Endodermal cell (in vitro differentiated cells): ENCODE measurements at regions not wholly inside any gene's neighbourhood (a gene's known extent, or its start where the extent isn't known, plus 50 kb on each side); places are given as distances from the start of the nearest gene placed in this dataset.

Experiments used
- DNase-seq: peaks from one replicate; pipeline ENCODE4 v3.0.0-alpha.2; 2017
- H3K27ac ChIP-seq: 2 replicates; pipeline ENCODE4 v1.5.1; 2013; ENCODE audit warnings: mild to moderate bottlenecking, low read depth, low read length, moderate library complexity
- H3K27me3 ChIP-seq: 2 replicates; pipeline ENCODE4 v1.6.1; 2013; ENCODE audit warnings: mild to moderate bottlenecking, low read length, moderate library complexity; ENCODE audit not compliant: insufficient read depth, control insufficient read depth, poor library complexity, severe bottlenecking
- H3K36me3 ChIP-seq: 2 replicates; pipeline ENCODE4 v1.7.0; 2013; ENCODE audit warnings: mild to moderate bottlenecking, low read length, moderate library complexity; ENCODE audit not compliant: control insufficient read depth, insufficient read depth
- H3K4me1 ChIP-seq: one replicate; pipeline ENCODE4 v1.7.0; 2013; ENCODE audit warnings: low read length; ENCODE audit not compliant: control insufficient read depth, insufficient read depth
- H3K4me3 ChIP-seq: 2 replicates; pipeline ENCODE4 v1.5.1; 2013; ENCODE audit warnings: mild to moderate bottlenecking, low read length, moderate library complexity
- H3K9ac ChIP-seq: 2 replicates; pipeline ENCODE4 v1.6.1; 2013; ENCODE audit warnings: mild to moderate bottlenecking, low read length, moderate library complexity; ENCODE audit not compliant: poor library complexity, severe bottlenecking; ENCODE audit errors: extremely low read depth
- H3K9me3 ChIP-seq: 2 replicates; pipeline ENCODE4 v1.6.1; 2013; ENCODE audit warnings: mild to moderate bottlenecking, low read length, moderate library complexity; ENCODE audit not compliant: control insufficient read depth
- H3K27ac Mint-ChIP-seq: 2 replicates; pipeline ENCODE4 v1.8.0; 2020; ENCODE audit warnings: mixed read lengths
- H3K27me3 Mint-ChIP-seq: 2 replicates; pipeline ENCODE4 v1.8.0; 2021; ENCODE audit warnings: mild to moderate bottlenecking, mixed read lengths; ENCODE audit not compliant: insufficient read depth
- H3K36me3 Mint-ChIP-seq: 2 replicates; pipeline ENCODE4 v1.8.0; 2020; ENCODE audit warnings: low read depth, mixed read lengths
- H3K4me1 Mint-ChIP-seq: 2 replicates; pipeline ENCODE4 v1.8.0; 2020; ENCODE audit warnings: mixed read lengths
- H3K4me3 Mint-ChIP-seq: 2 replicates; pipeline ENCODE4 v1.8.0; 2020; ENCODE audit warnings: mild to moderate bottlenecking, moderate library complexity, mixed read lengths
- H3K9me3 Mint-ChIP-seq: 2 replicates; pipeline ENCODE4 v1.8.0; 2020; ENCODE audit warnings: mild to moderate bottlenecking, mixed read lengths
- CTCF ChIP-seq: fragments of 200-600 bp; sonication (generic); conservative IDR thresholded peaks from 2 replicates; pipeline ENCODE4 v1.5.0; 2021; ENCODE audit warnings: antibody characterized with exemption, mild to moderate bottlenecking
- WGBS, 2 experiments: methylation state at CpG; one replicate each; pipeline versions ENCODE4 v1.1.5 to v1.1.7; 2013; ENCODE audit warnings: missing lambda C conversion rate in 2 of 2, mixed read lengths in 1 of 2; ENCODE audit not compliant: insufficient coverage in 1 of 2, insufficient read length in 1 of 2; 5-methylcytosine and 5-hydroxymethylcytosine counted together

DNA sequence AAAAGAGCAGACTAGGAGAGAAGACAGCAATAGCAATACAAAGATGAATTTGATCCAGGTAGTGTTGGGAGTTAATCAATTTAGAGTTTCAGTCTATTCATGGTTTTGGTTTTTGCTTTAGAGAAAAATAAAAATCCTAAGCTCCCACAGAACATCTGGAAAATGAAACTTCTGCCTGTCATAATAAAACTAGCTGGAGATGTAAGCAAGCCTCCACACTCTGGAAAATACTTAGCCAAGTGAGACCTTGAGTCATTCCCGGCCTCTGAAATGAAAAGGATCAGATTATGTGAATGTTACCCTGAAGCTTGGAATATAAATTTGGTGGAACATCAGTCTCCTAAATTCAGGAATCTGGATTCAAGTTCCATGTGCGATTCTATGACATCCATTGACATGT, 485.6 kb upstream of the SPRED2 start:
- no peak overlapping the region for H3K9ac ChIP-seq
- H3K36me3 ChIP-seq = no peaks in the 10 kb centered on the region
- H3K9me3 Mint-ChIP-seq = no peaks in the 10 kb centered on the region
- no peak overlapping the region for H3K27ac Mint-ChIP-seq
- peaks cover 3% of the 10 kb centered on the region for H3K4me1 ChIP-seq
- H3K4me3 ChIP-seq = no peak overlapping the region
- H3K4me1 Mint-ChIP-seq = peaks cover 9% of the 10 kb centered on the region
- no peaks in the 10 kb centered on the region for H3K27me3 ChIP-seq
- H3K36me3 Mint-ChIP-seq = no peaks in the 10 kb centered on the region
- H3K9me3 ChIP-seq = no peaks in the 10 kb centered on the region
- H3K27ac ChIP-seq = no peak overlapping the region
- no peak for DNase-seq
- no peak for TF ChIP-seq CTCF
- H3K4me3 Mint-ChIP-seq = no peak overlapping the region
- H3K27me3 Mint-ChIP-seq = peaks cover 13% of the 10 kb centered on the region
- 78 to 92% methylated on average over 1 to 2 of the region's 2 CpGs for WGBS, 2 experiments

- peaks cover 9% of the 10 kb centered on the region for H3K4me1 Mint-ChIP-seq
- no peak overlapping the region for H3K4me3 Mint-ChIP-seq
- no peak overlapping the region for H3K27ac ChIP-seq
- H3K4me3 ChIP-seq = no peak overlapping the region
- H3K36me3 Mint-ChIP-seq = no peaks in the 10 kb centered on the region
- TF ChIP-seq CTCF = no peak
- H3K27me3 Mint-ChIP-seq = peaks cover 9% of the 10 kb centered on the region
- no peak for DNase-seq
- 96% methylated on average over 2 of the region's 2 CpGs; no CpG with 5 or more reads in 1 of the 2 experiments for WGBS, 2 experiments
- H3K27ac Mint-ChIP-seq = no peak overlapping the region
- no peaks in the 10 kb centered on the region for H3K9me3 ChIP-seq
- no peak overlapping the region for H3K9ac ChIP-seq
- no peaks in the 10 kb centered on the region for H3K9me3 Mint-ChIP-seq
- no peaks in the 10 kb centered on the region for H3K36me3 ChIP-seq
- H3K27me3 ChIP-seq = no peaks in the 10 kb centered on the region
- no peaks in the 10 kb centered on the region for H3K4me1 ChIP-seq
Observed at GRCh38 chr2:65916785-65917295, 484.4 kb upstream of the SPRED2 start.

DNA sequence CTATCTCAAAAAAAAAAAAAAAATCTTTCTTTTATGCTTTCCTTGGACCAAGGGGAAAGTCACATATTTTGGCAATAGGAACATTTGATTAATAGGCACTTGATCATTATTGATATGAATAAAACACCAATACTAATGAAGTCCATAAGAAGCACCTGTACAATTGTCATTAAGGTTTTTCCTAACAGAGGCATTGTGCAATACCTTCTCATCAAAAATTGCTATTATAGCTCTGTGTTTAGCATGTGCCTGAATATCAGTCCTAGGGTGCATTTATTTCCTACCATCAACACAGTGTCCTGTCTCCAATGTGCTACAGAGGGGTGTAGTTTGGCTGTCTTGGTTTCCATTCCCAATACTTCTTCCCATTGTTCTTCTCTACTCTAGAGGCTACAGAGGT, 483.8 kb upstream of the SPRED2 start:
- Mint-ChIP-seq H3K4me3 (no peak overlapping the region), H3K36me3 (no peaks in the 10 kb centered on the region), H3K27ac (no peak overlapping the region), H3K9me3 (no peaks in the 10 kb centered on the region), H3K27me3 (peaks cover 4% of the 10 kb centered on the region), H3K4me1 (peaks cover 9% of the 10 kb centered on the region)
- Histone ChIP-seq H3K4me1 (no peaks in the 10 kb centered on the region), H3K27ac (no peak overlapping the region), H3K9me3 (no peaks in the 10 kb centered on the region), H3K4me3 (no peak overlapping the region), H3K36me3 (no peaks in the 10 kb centered on the region), H3K27me3 (no peaks in the 10 kb centered on the region), H3K9ac (no peak overlapping the region)
- no peak for DNase-seq
- no peak for TF ChIP-seq CTCF
